SU-DHL-6 (cell line): ENCODE measurements at regions not wholly inside any gene's neighbourhood (a gene's known extent, or its start where the extent isn't known, plus 50 kb on each side); places are given as distances from the start of the nearest gene placed in this dataset.

ENCODE experiments used
- H2AFZ ChIP-seq: fragments of 200-600 bp; sonication (generic); 2 replicates; pipeline ENCODE4 v1.6.1; 2014; ENCODE audit warnings: low read depth, mild to moderate bottlenecking, moderate library complexity, mixed read lengths, antibody characterized with exemption, low read length; ENCODE audit not compliant: severe bottlenecking
- H3F3A ChIP-seq: fragments of 200-600 bp; shearing (Covaris generic); 2 replicates; pipeline ENCODE4 v1.6.0; 2016; ENCODE audit warnings: antibody characterized with exemption, mild to moderate bottlenecking; ENCODE audit not compliant: insufficient read depth
- H3K27ac ChIP-seq: fragments of 200-600 bp; sonication (generic); 2 replicates; pipeline ENCODE4 v1.5.1; 2016; ENCODE audit warnings: low read depth, mild to moderate bottlenecking, low read length, moderate library complexity, mixed read lengths
- H3K27me3 ChIP-seq: fragments of 200-600 bp; sonication (generic), shearing (Covaris generic); 2 replicates; pipeline ENCODE4 v1.6.0; 2014; ENCODE audit warnings: mild to moderate bottlenecking, low read length
- H3K36me3 ChIP-seq: fragments of 200-600 bp; sonication (generic); 2 replicates; pipeline ENCODE4 v1.6.1; 2014; ENCODE audit warnings: mild to moderate bottlenecking, low read length, mixed read lengths
- H3K4me2 ChIP-seq: fragments of 300-600, 200-600 bp; shearing (Covaris generic), sonication (generic); 2 replicates; pipeline ENCODE4 v1.6.0; 2014; ENCODE audit warnings: low read length, low read depth, mild to moderate bottlenecking; ENCODE audit not compliant: poor library complexity, severe bottlenecking
- H3K4me3 ChIP-seq: fragments of 200-600 bp; sonication (generic); 2 replicates; pipeline ENCODE4 v1.5.1; 2014; ENCODE audit warnings: antibody characterized with exemption, low read length, mild to moderate bottlenecking, mixed read lengths; ENCODE audit not compliant: insufficient read depth, poor library complexity, severe bottlenecking
- H3K79me2 ChIP-seq: fragments of 200-600 bp; sonication (generic); 2 replicates; pipeline ENCODE4 v1.6.1; 2014; ENCODE audit warnings: mild to moderate bottlenecking, low read length, moderate library complexity; ENCODE audit not compliant: insufficient read depth
- H3K9ac ChIP-seq: fragments of 200-600 bp; sonication (generic); 2 replicates; pipeline ENCODE4 v1.7.0; 2014; ENCODE audit warnings: mild to moderate bottlenecking, low read length
- H3K9me2 ChIP-seq: fragments of 200-600 bp; sonication (generic); replicated peaks from 2 replicates; pipeline ENCODE4 v1.6.1; 2014; ENCODE audit warnings: low read length; ENCODE audit not compliant: insufficient read depth
- H3K9me3 ChIP-seq: fragments of 200-600 bp; sonication (generic); 2 replicates; pipeline ENCODE4 v1.6.1; 2014; ENCODE audit warnings: low read length, mixed read lengths; ENCODE audit not compliant: insufficient read depth
- H4K20me1 ChIP-seq: fragments of 200-600 bp; sonication (generic); 2 replicates; pipeline ENCODE4 v1.6.1; 2014; ENCODE audit warnings: low read depth, mild to moderate bottlenecking, antibody characterized with exemption, low read length, moderate library complexity, mixed read lengths
- EZH2phosphoT487 ChIP-seq: fragments of 200-600 bp; sonication (generic), shearing (Covaris generic); conservative IDR thresholded peaks from 2 replicates; pipeline ENCODE4 v1.6.1; 2018; ENCODE audit warnings: mild to moderate bottlenecking, antibody characterized with exemption, low read length, moderate library complexity, mixed read lengths
- TF ChIP-seq, protein P1 (sequence below): fragments of 200-600 bp; sonication (generic); IDR thresholded peaks from one replicate; pipeline ENCODE4 v1.5.1; 2017; ENCODE audit warnings: antibody characterized with exemption, mild to moderate bottlenecking, low read length, moderate library complexity; ENCODE audit not compliant: insufficient read depth, poor library complexity, severe bottlenecking

GRCh38 chr21:15486460-15487195 lies 243.2 kb upstream of the USP25 start:
- Histone ChIP-seq H3K9me3 (no peaks in the 10 kb centered on the region), H3K27me3 (no peaks in the 10 kb centered on the region), H3K36me3 (no peaks in the 10 kb centered on the region), H3K79me2 (no peaks in the 10 kb centered on the region), H2AFZ (no peak overlapping the region), H3K4me2 (no peak overlapping the region), H3K27ac (no peak overlapping the region), H3F3A (no peaks in the 10 kb centered on the region), H3K9ac (no peak overlapping the region), H3K9me2 (no peaks in the 10 kb centered on the region), H3K4me3 (no peak overlapping the region), H4K20me1 (no peaks in the 10 kb centered on the region)
- TF ChIP-seq, protein P1, sequence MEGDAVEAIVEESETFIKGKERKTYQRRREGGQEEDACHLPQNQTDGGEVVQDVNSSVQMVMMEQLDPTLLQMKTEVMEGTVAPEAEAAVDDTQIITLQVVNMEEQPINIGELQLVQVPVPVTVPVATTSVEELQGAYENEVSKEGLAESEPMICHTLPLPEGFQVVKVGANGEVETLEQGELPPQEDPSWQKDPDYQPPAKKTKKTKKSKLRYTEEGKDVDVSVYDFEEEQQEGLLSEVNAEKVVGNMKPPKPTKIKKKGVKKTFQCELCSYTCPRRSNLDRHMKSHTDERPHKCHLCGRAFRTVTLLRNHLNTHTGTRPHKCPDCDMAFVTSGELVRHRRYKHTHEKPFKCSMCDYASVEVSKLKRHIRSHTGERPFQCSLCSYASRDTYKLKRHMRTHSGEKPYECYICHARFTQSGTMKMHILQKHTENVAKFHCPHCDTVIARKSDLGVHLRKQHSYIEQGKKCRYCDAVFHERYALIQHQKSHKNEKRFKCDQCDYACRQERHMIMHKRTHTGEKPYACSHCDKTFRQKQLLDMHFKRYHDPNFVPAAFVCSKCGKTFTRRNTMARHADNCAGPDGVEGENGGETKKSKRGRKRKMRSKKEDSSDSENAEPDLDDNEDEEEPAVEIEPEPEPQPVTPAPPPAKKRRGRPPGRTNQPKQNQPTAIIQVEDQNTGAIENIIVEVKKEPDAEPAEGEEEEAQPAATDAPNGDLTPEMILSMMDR, result no peak
- TF ChIP-seq EZH2phosphoT487, result no peak

- H3K4me3 ChIP-seq, result no peak overlapping the region
- TF ChIP-seq EZH2phosphoT487, result no peak
- TF ChIP-seq, protein P1, result no peak
- no peaks in the 10 kb centered on the region for H3F3A ChIP-seq
- H3K79me2 ChIP-seq, result no peaks in the 10 kb centered on the region
- H2AFZ ChIP-seq, result no peak overlapping the region
- no peak overlapping the region for H3K27ac ChIP-seq
- H3K9me3 ChIP-seq, result no peaks in the 10 kb centered on the region
- no peaks in the 10 kb centered on the region for H4K20me1 ChIP-seq
- no peaks in the 10 kb centered on the region for H3K36me3 ChIP-seq
- no peak overlapping the region for H3K9ac ChIP-seq
- no peaks in the 10 kb centered on the region for H3K27me3 ChIP-seq
- H3K4me2 ChIP-seq, result no peak overlapping the region
- no peaks in the 10 kb centered on the region for H3K9me2 ChIP-seq
Measured at GRCh38 chr21:15487196-15487550, 242.6 kb upstream of the USP25 start.

DNA sequence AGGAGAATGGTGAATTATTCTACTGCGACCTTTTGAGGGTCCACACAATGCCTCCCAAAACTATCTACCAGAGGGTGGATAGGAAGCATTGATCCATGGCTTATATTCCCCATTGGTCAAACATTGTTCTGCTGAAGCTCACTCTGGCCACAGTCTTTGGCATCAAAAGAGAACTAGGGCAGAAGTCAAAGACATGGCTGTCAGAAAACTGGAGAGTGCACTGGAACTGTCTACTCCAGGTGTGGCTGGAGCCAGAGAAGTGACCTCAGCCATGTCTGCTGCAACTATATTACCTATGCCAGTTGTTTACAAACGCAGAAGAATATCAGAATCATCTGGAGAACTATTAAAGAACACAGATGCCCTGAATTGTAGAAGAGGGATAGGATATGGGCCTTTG lies 238.7 kb upstream of the USP25 start:
- H3K27ac ChIP-seq, result no peak overlapping the region
- no peaks in the 10 kb centered on the region for H3K27me3 ChIP-seq
- H2AFZ ChIP-seq, result no peak overlapping the region
- H3K9me2 ChIP-seq, result no peaks in the 10 kb centered on the region
- no peak overlapping the region for H3K9ac ChIP-seq
- H3K36me3 ChIP-seq, result no peaks in the 10 kb centered on the region
- H3F3A ChIP-seq, result no peaks in the 10 kb centered on the region
- H4K20me1 ChIP-seq, result no peaks in the 10 kb centered on the region
- H3K79me2 ChIP-seq, result no peaks in the 10 kb centered on the region
- H3K4me2 ChIP-seq, result no peak overlapping the region
- TF ChIP-seq, protein P1, result no peak
- no peak for TF ChIP-seq EZH2phosphoT487
- no peak overlapping the region for H3K4me3 ChIP-seq
- H3K9me3 ChIP-seq, result no peaks in the 10 kb centered on the region
